DND-41 (cell line): ENCODE measurements at regions not wholly inside any gene's neighbourhood (a gene's known extent, or its start where the extent isn't known, plus 50 kb on each side); places are given as distances from the start of the nearest gene placed in this dataset.

Experiments used
- ATAC-seq: fragments of 200-7000 bp; cut with Tn5 transposase; 3 replicates; pipeline ENCODE4 v1.9.1; 2021; ENCODE audit warnings: low read depth; ENCODE audit not compliant: insufficient read depth
- DNase-seq: peaks from one replicate; pipeline ENCODE4 v3.0.0-alpha.2; 2020
- H2AFZ ChIP-seq: 2 replicates; pipeline ENCODE4 v1.6.0; 2012; ENCODE audit warnings: low read depth, low read length
- H3K27ac ChIP-seq: 2 replicates; pipeline ENCODE4 v1.5.1; 2012; ENCODE audit warnings: low read length, inconsistent platforms
- H3K27me3 ChIP-seq: fragments of 200-600 bp; sonication (generic); 2 replicates; pipeline ENCODE4 v1.6.0; 2012; ENCODE audit warnings: low read length, mild to moderate bottlenecking, inconsistent platforms; ENCODE audit not compliant: insufficient read depth, poor library complexity
- H3K36me3 ChIP-seq: 2 replicates; pipeline ENCODE4 v1.5.1; 2012; ENCODE audit warnings: low read length, inconsistent platforms; ENCODE audit not compliant: insufficient read depth
- H3K4me1 ChIP-seq: 2 replicates; pipeline ENCODE4 v1.5.1; 2012; ENCODE audit warnings: mild to moderate bottlenecking, low read length; ENCODE audit not compliant: insufficient read depth
- H3K4me2 ChIP-seq: 2 replicates; pipeline ENCODE4 v1.6.0; 2012; ENCODE audit warnings: mild to moderate bottlenecking, moderate library complexity, low read length, inconsistent platforms; ENCODE audit not compliant: insufficient read depth
- H3K4me3 ChIP-seq, 2 experiments: fragments of 200-600 bp in 1 of 2; shearing (Covaris generic) in 1 of 2; 2 replicates each; pipeline ENCODE4 v1.5.1; 2012 to 2016; ENCODE audit warnings: inconsistent platforms in 2 of 2, low read length in 2 of 2, mild to moderate bottlenecking in 2 of 2, low read depth in 1 of 2, moderate library complexity in 1 of 2
- H3K79me2 ChIP-seq: 2 replicates; pipeline ENCODE4 v1.6.0; 2012; ENCODE audit warnings: low read length, inconsistent platforms; ENCODE audit not compliant: insufficient read depth
- H3K9ac ChIP-seq: 2 replicates; pipeline ENCODE4 v1.6.0; 2012; ENCODE audit warnings: low read depth, mild to moderate bottlenecking, inconsistent platforms, low read length, moderate library complexity
- H3K9me3 ChIP-seq: 2 replicates; pipeline ENCODE4 v1.5.1; 2012; ENCODE audit warnings: low read length, moderate library complexity, mild to moderate bottlenecking, inconsistent platforms; ENCODE audit not compliant: insufficient read depth, severe bottlenecking
- H4K20me1 ChIP-seq: 2 replicates; pipeline ENCODE4 v1.6.0; 2012; ENCODE audit warnings: low read length; ENCODE audit not compliant: insufficient read depth
- EZH2 ChIP-seq: IDR thresholded peaks from 3 replicates; pipeline ENCODE4 v1.6.1; 2012; ENCODE audit warnings: borderline replicate concordance, low read depth, mild to moderate bottlenecking, moderate library complexity, low read length, inconsistent platforms; ENCODE audit not compliant: severe bottlenecking
- TF ChIP-seq, protein P1 (sequence below): IDR thresholded peaks from 2 replicates; pipeline ENCODE4 v1.5.1; 2012; ENCODE audit warnings: borderline replicate concordance, low read length, moderate library complexity, mild to moderate bottlenecking; ENCODE audit not compliant: poor library complexity, severe bottlenecking; ENCODE audit errors: extremely low read depth

DNA sequence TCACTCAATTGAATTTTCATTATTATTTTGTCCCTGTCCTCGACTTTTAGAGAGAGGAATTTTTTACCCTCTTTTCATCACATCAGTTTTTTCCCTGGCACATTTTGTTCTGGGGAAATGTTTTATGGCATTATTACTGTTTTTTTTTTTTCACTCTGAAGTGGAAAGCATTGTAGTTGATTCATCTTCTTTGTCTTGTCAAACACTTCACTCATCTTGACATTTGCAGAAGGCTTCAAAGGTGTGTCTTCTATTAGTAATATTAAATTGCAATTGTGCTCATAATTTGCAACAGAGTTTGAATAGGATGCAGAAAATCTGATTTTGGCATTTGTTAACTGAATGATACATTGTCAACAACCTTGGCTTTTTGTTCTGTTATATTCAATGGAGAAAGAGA is 545.4 kb upstream of the ARX start:
- Histone ChIP-seq H2AFZ (no peak overlapping the region), H3K4me2 (no peak overlapping the region), H3K9ac (no peak overlapping the region), H3K36me3 (no peaks in the 10 kb centered on the region), H3K9me3 (no peaks in the 10 kb centered on the region), H3K27me3 (no peaks in the 10 kb centered on the region), H3K4me3 (no peak overlapping the region), H3K79me2 (no peaks in the 10 kb centered on the region), H3K4me1 (no peaks in the 10 kb centered on the region), H3K27ac (no peak overlapping the region), H4K20me1 (no peaks in the 10 kb centered on the region)
- DNase-seq (no peak), ATAC-seq (no peak)
- TF ChIP-seq, protein P1, sequence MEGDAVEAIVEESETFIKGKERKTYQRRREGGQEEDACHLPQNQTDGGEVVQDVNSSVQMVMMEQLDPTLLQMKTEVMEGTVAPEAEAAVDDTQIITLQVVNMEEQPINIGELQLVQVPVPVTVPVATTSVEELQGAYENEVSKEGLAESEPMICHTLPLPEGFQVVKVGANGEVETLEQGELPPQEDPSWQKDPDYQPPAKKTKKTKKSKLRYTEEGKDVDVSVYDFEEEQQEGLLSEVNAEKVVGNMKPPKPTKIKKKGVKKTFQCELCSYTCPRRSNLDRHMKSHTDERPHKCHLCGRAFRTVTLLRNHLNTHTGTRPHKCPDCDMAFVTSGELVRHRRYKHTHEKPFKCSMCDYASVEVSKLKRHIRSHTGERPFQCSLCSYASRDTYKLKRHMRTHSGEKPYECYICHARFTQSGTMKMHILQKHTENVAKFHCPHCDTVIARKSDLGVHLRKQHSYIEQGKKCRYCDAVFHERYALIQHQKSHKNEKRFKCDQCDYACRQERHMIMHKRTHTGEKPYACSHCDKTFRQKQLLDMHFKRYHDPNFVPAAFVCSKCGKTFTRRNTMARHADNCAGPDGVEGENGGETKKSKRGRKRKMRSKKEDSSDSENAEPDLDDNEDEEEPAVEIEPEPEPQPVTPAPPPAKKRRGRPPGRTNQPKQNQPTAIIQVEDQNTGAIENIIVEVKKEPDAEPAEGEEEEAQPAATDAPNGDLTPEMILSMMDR: no peak
- no peak for TF ChIP-seq EZH2

DNA sequence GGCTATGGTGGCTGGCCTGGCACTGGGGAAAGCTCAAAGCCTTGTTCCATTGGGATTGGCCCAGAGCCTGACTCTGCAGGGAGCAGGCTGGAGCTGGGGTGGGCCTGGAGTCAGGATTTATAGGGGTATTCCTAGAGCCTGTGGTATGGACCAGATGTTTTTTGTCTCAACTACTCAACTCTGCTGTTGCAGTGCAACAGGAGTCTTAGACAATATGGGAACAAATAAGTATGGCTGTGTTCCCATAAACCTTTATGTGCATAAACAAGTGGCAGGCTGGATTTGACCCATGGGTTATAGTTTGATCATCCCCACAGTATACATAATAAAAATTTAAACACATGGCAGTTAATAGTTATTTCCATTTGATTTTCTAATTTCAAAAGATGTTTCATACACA is 557.9 kb upstream of the ARX start:
- H3K4me2 ChIP-seq: no peak overlapping the region
- no peaks in the 10 kb centered on the region for H3K36me3 ChIP-seq
- no peaks in the 10 kb centered on the region for H3K79me2 ChIP-seq
- no peak for ATAC-seq
- H2AFZ ChIP-seq: no peak overlapping the region
- no peak overlapping the region for H3K4me3 ChIP-seq
- no peaks in the 10 kb centered on the region for H3K9me3 ChIP-seq
- no peaks in the 10 kb centered on the region for H3K27me3 ChIP-seq
- TF ChIP-seq EZH2: no peak
- TF ChIP-seq, protein P1: no peak
- no peak overlapping the region for H3K9ac ChIP-seq
- H3K4me1 ChIP-seq: no peaks in the 10 kb centered on the region
- H3K27ac ChIP-seq: no peak overlapping the region
- no peak for DNase-seq
- H4K20me1 ChIP-seq: no peaks in the 10 kb centered on the region

DNA sequence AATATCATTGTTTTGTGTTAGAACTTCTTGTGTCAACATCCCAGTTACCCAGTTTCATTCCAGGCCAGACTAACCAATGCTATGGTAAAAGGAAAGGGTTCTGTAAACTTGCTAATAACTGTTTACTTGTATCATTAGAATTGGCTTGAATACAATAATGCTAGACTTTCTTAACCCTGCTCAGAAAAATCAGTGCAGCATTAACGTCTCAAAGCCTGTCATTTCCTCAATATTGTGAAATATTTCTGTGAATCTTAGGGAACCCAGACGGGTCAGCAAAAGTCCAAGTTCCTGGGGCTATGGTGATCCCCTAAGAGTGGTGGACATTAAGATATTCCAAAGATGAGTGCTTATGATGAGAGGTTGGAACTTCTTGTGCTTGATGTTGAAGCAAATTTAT is 541.2 kb upstream of the MAGEB18 start:
- H3K4me3 ChIP-seq: no peak overlapping the region
- DNase-seq (no peak), ATAC-seq (no peak)
- no peaks in the 10 kb centered on the region for H3K36me3 ChIP-seq
- H3K27me3 ChIP-seq: no peaks in the 10 kb centered on the region
- H3K4me1 ChIP-seq: no peaks in the 10 kb centered on the region
- no peaks in the 10 kb centered on the region for H3K9me3 ChIP-seq
- TF ChIP-seq EZH2: no peak
- TF ChIP-seq, protein P1: no peak
- H2AFZ ChIP-seq: no peak overlapping the region
- H3K4me2 ChIP-seq: no peak overlapping the region
- H3K27ac ChIP-seq: no peak overlapping the region
- H3K9ac ChIP-seq: no peak overlapping the region
- no peaks in the 10 kb centered on the region for H4K20me1 ChIP-seq
- no peaks in the 10 kb centered on the region for H3K79me2 ChIP-seq

DNA sequence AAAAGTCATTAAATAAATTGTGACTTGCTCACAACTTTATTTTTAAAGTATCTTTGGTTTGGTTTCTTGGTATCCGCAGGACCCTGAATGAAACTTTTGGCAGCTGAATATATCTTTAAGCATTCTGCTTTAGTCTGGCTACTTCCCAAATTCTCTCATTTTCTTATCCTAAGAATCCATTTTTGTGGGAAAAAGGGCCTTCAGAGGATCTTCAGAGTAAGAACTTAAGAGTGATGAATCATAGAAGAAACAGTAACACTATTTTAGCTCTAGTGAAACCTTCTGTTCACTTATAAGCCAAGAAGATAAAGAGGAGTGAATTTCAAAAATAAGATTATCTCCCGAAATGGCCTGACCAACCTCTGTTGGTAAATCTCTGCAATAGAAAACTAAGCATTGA is 540.6 kb upstream of the MAGEB18 start:
- H4K20me1 ChIP-seq: no peaks in the 10 kb centered on the region
- no peaks in the 10 kb centered on the region for H3K79me2 ChIP-seq
- no peaks in the 10 kb centered on the region for H3K9me3 ChIP-seq
- DNase-seq (no peak), ATAC-seq (no peak)
- no peak overlapping the region for H2AFZ ChIP-seq
- no peak overlapping the region for H3K9ac ChIP-seq
- H3K36me3 ChIP-seq: no peaks in the 10 kb centered on the region
- H3K27me3 ChIP-seq: no peaks in the 10 kb centered on the region
- no peak overlapping the region for H3K4me3 ChIP-seq
- TF ChIP-seq, protein P1: no peak
- TF ChIP-seq EZH2: no peak
- H3K4me2 ChIP-seq: no peak overlapping the region
- H3K27ac ChIP-seq: no peak overlapping the region
- H3K4me1 ChIP-seq: no peaks in the 10 kb centered on the region
